Left lobe of liver (tissue), 2 donors: ENCODE measurements at regions not wholly inside any gene's neighbourhood (a gene's known extent, or its start where the extent isn't known, plus 50 kb on each side); places are given as distances from the start of the nearest gene placed in this dataset.
A peak's percentile ranks its signal among the peaks of the same experiment; 100 is the strongest.

Source experiments
- ATAC-seq: fragments of 200-7000 bp; cut with Tn5 transposase; one replicate; pipeline ENCODE4 v1.9.1; 2020; ENCODE audit warnings: mild to moderate bottlenecking, moderate library complexity
- DNase-seq: peaks from one replicate; pipeline ENCODE4 v3.0.0-alpha.2; 2020; ENCODE audit warnings: low spot score
- donor health status: DM: no; HTN: no; CAD: no; lungs with moderate emphysema.
- donor health status: DM: no; HTN: yes; CAD: no.

DNA sequence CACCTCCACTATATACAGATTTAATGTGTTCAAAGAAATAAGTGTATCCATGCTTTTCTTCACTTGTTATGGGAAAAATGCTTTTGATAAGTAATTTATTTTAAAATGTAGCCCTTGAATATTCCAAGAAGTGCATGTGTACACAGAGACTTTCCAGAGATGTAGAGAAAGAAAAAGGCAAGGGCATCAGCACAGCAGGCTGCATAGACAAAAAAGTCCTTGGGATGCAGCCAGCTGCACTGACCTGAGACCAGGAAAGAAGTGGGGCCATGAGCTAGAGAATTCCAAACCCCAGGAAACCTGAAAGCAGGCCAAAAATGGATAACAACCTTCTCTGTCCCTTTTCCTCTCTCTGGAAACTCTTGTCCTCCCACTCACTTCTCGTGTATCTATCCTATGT, 51.6 kb upstream of the PRDM8 start:
- no peak for ATAC-seq
- DNase-seq, result no peak

DNA sequence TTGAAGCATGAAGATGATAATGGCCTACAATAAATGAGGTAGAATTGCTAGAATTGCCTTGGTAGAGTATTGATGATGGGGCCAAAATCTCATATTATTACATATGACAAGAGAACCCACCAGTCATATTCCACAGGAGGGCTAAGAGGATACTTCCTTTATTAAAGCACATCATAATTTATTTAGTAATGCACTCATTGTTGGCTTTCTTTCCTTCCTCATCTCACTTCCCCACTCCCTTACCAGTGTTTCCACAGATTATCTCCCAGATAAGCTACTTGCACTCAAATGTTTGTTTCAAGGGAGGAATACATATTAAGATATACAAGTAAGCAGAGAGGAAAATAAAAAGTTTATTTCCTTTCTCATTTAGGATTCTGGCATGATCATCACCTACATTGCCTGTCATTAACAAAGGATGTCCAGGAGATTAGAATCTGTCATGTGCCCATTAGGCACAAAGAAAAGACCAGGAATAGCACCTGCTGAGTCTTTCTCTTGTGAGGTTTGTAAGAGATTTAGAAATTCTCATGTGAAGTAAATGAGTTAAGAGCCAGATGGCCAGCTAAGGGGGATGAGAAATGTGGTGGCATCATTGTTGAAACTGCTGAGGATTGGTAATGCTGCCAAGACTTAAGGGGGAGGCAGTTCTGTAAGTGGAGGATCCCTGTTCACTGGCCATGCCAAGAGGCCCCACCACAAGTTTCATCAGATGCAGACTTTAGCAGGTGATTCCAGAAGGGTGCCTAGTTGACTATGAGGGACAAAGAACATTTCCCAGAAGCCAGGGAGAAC, 52.4 kb upstream of the PRDM8 start:
- no peak for ATAC-seq
- DNase-seq, result no peak

DNA sequence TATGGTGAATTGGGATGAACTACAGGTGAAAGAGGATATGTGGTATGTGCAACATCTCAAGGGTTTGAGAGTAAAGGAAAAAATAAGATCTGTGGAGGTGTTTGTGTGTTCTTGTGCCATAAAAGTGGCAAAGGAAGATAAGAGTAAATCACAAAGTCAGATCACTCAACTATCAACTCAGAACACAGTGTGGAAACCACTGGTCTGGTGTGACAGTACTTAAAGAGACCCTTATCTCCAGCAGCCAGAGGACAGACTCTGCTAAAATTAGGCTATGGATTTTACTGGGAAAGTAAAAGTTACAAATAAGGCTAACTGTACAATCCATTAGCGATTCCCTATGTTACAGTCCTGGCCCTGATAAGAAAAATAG, 54.0 kb upstream of the PRDM8 start:
- no peak for DNase-seq
- ATAC-seq, result no peak

DNA sequence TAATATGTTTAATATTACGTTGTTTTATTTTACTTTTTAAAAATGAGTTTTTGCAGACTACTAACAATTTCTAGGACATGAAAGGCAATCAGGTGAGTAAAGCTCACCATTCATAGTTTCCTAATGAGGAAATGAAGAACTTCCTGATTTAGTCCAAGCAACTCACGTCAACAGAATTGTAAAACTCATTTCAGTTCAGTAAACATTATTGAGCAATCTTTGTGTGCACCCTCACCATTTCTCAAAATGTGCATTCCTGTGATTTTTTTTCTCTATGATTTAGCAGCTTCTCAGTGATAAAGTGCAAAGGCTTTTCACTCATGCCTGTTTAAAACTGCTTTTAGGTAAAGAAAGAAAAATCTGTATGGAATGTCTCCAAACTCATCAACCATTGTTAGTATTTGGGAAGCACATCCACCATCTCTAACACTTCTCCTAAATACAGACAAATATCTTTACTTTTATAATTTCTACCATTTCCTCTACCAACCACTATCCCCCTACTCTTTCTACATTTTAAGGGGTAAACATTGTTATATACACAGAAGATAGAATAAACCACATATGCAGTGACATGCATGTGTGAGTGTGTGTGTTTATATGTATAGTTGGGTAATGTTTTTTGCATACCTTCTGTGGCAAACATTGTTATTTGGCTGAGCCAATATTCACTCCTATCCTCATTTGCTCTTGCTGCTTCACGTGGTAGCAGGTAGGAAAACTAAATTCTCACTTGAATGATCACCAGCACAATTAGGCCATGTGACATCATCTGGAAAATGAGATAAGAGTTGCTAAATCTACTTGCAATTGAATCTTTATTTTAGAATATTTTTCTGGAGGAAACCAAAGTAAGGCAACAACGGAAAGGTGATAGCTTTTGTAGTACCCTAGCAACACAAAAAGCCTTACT, 54.7 kb upstream of the PRDM8 start:
- ATAC-seq, result no peak
- DNase-seq, result no peak

- DNase-seq (no peak), ATAC-seq (no peak)
These were observed 55.8 kb upstream of the PRDM8 start for GRCh38 chr4:80141543-80141942.

DNA sequence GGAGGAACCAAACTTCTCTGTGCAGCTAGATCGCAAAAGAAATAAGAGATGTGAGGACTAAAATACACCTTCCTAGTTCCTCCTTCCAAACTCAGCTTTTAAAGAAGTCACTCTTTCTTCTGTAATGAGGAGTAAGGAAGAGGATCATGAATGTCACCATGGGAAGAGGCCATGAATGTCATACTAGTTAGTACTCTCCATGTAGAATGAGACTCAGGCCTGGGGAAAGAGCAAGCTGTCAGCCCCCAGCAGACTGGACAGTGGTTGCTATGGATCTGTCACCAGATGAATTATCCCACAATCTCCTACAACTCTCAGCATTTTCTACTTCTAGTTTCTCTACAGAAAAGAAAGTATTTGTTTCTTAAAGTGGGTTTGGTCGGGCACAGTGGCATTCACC, 57.1 kb upstream of the PRDM8 start:
- DNase-seq (no peak), ATAC-seq (no peak)

- ATAC-seq, result no peak
These were observed 57.6 kb upstream of the PRDM8 start for GRCh38 chr4:80139671-80140070.

DNA sequence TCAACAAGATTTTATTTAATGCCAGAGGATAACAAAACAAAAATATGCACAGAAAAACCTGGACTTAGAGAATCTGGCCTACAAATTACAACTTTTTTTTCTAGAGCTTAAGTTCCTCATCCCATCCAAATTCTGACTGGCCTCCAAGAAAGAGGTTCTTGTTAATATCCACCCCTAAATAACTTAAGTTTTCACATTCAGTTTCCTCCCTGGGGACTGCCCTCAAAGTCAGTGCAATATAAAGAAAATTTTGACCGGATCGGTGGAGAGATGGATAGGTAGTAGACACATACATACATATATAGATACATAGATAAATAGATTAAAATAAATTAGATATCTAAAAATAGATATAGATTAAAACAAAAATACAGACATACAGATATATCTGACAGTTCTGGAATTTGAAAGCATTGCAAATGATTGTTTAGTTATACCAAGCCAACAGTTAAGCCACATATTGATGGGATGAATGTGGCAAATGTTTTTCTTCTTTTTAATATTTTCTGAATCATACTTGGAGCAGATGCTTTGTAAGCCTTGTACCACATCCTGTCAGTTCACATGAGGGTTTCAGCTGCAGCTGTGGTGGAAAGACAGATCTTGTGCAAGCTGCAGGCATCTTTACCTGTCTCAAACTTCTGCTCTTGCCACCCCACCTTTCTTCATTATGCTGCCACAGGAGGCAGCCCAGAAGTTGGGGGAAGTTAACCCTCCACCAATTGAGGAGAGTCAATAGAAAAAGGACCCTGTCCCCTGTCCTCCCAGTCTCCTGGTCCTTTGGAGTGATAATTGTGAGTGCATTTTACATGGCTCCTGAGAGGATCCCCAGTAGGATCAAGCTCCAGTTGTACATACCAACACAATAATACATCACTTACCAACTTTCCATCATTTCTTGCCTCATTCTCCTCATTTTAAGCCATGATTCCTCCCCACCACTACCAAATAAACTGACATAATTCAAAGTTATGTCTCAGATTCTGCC, 58.5 kb upstream of the PRDM8 start:
- no peak for ATAC-seq
- no peak for DNase-seq

More at GRCh38 chr4:80139671-80140070, 57.6 kb upstream of the PRDM8 start:
- no peak for DNase-seq

DNA sequence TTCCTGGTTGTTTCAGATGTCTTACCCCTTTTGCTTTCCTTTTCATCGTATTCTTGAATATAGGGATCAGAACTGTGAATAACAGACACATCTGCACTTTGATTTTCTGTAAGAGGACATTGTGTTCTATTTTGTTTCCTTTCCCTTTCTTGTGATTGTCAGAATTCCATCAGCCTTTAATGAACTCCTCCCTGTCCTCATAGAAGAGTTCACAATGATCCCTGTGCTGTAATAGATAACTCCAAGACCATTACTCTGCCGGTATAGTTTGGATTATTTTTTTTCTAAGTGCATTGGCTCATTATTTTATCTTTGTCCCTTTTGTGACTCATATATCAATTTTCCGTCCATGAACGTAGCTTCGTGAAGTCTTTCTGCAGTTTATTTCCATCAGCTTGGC, 59.7 kb upstream of the PRDM8 start:
- DNase-seq (no peak), ATAC-seq (no peak)

GRCh38 chr4:80136270-80136669, 61.0 kb upstream of the PRDM8 start:
- no peak for DNase-seq
- no peak for ATAC-seq

DNA sequence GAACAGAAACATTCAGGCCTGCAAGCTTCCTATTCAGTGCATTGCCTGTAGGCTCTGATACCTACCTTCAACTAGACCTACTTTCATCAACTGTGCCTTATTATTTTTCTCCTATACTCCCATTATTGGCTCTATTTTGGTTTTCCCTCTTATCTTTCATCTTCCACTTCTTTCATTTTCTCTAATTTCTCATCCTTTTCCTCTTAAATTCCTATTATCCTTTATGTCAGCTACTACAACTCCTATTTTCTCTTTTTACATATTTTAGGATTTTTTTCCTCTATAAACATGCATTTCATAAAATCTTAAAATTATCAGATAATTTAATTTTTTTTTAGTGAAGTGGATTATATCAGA, 61.6 kb upstream of the PRDM8 start:
- no peak for ATAC-seq
- no peak for DNase-seq

GRCh38 chr4:80134936-80135701, 62.1 kb upstream of the ANTXR2 start:
- no peak for ATAC-seq
- DNase-seq, result no peak

GRCh38 chr4:80133240-80133783, 60.3 kb upstream of the ANTXR2 start:
- ATAC-seq (no peak), DNase-seq (no peak)

GRCh38 chr4:80129785-80130184, 56.8 kb upstream of the ANTXR2 start:
- ATAC-seq (no peak), DNase-seq (no peak)

DNA sequence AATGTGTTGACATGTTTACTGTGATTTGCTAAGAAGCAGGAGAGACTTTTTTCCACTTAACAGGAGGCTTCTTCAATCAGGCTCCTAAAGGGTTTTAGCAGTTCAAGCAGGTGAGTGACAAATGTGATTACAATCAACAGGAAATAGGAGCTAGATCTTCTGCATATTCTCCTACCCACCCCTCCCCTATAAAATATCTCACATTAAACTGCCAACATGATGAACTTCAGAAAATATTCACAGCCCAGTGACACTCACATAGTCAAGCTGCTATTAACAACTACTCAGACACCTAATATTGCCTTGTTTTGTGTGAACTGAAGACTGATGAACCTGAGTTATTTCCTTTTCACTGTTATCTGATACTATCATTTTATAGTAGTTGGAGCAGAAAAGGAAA, 55.9 kb upstream of the ANTXR2 start:
- no peak for DNase-seq
- ATAC-seq, result no peak

DNA sequence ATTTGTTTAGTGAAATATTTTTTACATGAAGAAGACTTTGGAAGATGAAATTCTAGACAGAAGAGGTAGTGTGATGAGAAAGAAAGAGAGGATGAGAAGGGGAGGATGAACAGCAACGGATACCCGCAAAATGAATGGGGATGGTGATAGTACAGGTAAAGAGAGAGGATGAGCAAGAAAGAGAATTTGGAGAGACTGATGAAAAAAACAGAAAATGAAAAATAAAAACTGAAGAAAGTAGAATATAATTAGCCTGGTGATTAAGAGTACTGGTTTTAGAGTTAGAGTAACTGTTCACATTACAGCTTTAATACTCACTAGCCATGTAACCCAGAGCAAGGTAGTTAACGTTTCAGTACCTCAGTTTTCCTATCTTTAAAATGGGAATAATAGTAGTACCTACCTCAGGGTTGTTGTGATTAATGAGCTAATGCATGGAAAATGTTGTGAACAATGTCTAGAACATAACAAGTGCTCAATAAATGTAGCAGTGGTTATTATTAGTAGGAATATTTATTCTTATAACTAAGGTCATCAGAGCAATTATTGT, 54.9 kb upstream of the ANTXR2 start:
- ATAC-seq (no peak), DNase-seq (no peak)

- ATAC-seq (no peak), DNase-seq (no peak)
These were observed 53.4 kb upstream of the ANTXR2 start for GRCh38 chr4:80126435-80126834.

DNA sequence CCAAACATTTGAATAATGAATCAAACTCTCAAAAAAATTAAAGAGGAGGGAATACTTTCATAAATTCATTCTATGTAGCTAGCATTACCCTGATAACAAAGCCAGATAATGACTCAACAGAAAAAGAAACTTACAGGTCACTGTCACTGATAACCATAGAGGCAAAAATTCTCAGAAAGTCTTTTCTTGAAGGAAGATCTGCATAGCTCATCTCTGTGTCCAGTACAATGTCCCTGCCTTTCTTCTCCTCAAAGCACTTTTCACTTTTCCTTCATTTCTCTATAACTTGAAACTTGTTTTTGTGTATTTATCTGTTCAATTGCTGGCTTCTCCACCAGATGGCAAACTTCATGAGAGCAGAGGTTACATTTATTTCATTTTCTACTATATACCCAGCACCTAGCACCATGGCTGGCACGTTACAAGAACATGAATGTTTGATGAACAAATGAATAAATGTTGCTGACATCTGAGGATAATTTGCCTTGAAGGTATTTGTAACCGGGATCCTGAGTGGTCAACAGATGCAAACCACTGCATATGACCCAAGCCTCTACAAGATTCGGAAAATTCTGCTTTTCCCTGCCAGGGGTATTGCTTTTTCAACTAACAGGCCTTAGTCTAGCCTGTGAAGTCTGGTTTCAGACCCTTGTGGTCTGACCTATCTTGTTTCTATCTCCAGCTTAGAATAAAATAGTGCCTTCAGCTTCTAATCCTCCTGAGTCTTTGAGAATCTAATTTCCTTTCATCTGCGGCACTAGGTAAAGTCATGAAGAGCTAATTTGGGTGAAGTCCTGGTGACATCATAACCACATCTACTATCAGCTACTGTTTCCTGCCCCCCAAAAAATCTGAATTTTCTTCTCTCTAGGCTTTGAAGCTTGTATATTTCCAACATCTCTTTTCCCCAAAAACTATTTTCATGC, 52.5 kb upstream of the ANTXR2 start:
- ATAC-seq (peak; percentile 73), DNase-seq (no peak)
